GM04504 (cell line): ENCODE measurements at regions not wholly inside any gene's neighbourhood (a gene's known extent, or its start where the extent isn't known, plus 50 kb on each side); places are given as distances from the start of the nearest gene placed in this dataset.

Source experiments
- DNase-seq: peaks from one replicate; pipeline ENCODE4 v3.0.0-alpha.2; 2012; ENCODE audit warnings: low read depth

GRCh38 chr12:61629702-61630101, 630.5 kb upstream of the USP15 start:
- DNase-seq: no peak

- no peak for DNase-seq
Observed at GRCh38 chr12:61646639-61647038, 613.6 kb upstream of the USP15 start.

- no peak for DNase-seq
Observed at GRCh38 chr12:61647566-61647965, 612.6 kb upstream of the USP15 start.

GRCh38 chr12:61652265-61652664, 607.9 kb upstream of the USP15 start:
- no peak for DNase-seq

GRCh38 chr12:61654698-61655097, 605.5 kb upstream of the USP15 start:
- peak; percentile 3 for DNase-seq

- no peak for DNase-seq
Observed at GRCh38 chr12:61655241-61655640, 605.0 kb upstream of the USP15 start.

GRCh38 chr12:61667676-61668075, 592.5 kb upstream of the USP15 start:
- DNase-seq: no peak

- DNase-seq: no peak
Observed at GRCh38 chr12:61676520-61676919, 583.7 kb upstream of the USP15 start.

- DNase-seq: no peak
Observed at GRCh38 chr12:61687407-61687806, 572.8 kb upstream of the USP15 start.

GRCh38 chr12:61694214-61694613, 566.0 kb upstream of the USP15 start:
- DNase-seq: no peak

GRCh38 chr12:61701471-61701870, 558.7 kb upstream of the USP15 start:
- DNase-seq: no peak

- no peak for DNase-seq
Observed at GRCh38 chr12:61706783-61707182, 553.4 kb upstream of the USP15 start.

- DNase-seq: no peak
Observed at GRCh38 chr12:61713121-61713520, 547.1 kb upstream of the USP15 start.

- DNase-seq: no peak
Observed at GRCh38 chr12:61717986-61718385, 542.2 kb upstream of the USP15 start.

GRCh38 chr12:61739925-61740324, 520.3 kb upstream of the USP15 start:
- DNase-seq: no peak

GRCh38 chr12:61750604-61751003, 509.6 kb upstream of the USP15 start:
- DNase-seq: no peak

- DNase-seq: no peak
Observed at GRCh38 chr12:61754214-61754613, 506.0 kb upstream of the USP15 start.

- DNase-seq: peak; percentile 20
Observed at GRCh38 chr12:61757831-61758505, 502.2 kb upstream of the USP15 start.

GRCh38 chr12:61758661-61759060, 501.5 kb upstream of the USP15 start:
- peak; percentile 34 for DNase-seq

GRCh38 chr12:61765926-61766325, 494.3 kb upstream of the USP15 start:
- no peak for DNase-seq

GRCh38 chr12:61780435-61780834, 479.8 kb upstream of the USP15 start:
- no peak for DNase-seq

GRCh38 chr12:61781021-61781581, 479.1 kb upstream of the USP15 start:
- DNase-seq: no peak

- no peak for DNase-seq
Observed at GRCh38 chr12:61796846-61797245, 463.4 kb upstream of the USP15 start.

- DNase-seq: peak; percentile 3
Observed at GRCh38 chr12:61797266-61797665, 462.9 kb upstream of the USP15 start.
